ENCODE measurements at regions not wholly inside any gene's neighbourhood (a gene's known extent, or its start where the extent isn't known, plus 50 kb on each side); places are given as distances from the start of the nearest gene placed in this dataset.

DNA sequence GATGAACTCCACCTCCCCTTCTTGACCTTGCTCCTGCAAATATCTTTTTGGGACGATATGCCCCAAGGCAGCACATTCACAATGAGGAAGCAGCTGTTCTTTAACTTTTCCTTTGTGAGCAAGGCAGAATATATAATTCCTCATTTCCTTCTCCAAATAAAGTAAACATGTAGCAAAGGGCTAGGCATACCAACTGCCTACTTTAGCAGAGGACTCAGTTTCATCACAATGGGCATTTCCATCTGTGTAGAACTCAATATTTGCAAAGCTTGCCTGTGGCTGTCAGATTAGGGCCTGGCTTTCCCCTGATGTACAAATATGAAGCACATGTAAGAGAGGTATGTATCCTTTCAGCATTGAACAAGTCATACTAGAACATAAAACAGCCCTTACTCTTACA lies 366.9 kb downstream of the RSL24D1 start (continued):
- TF ChIP-seq, protein P1, sequence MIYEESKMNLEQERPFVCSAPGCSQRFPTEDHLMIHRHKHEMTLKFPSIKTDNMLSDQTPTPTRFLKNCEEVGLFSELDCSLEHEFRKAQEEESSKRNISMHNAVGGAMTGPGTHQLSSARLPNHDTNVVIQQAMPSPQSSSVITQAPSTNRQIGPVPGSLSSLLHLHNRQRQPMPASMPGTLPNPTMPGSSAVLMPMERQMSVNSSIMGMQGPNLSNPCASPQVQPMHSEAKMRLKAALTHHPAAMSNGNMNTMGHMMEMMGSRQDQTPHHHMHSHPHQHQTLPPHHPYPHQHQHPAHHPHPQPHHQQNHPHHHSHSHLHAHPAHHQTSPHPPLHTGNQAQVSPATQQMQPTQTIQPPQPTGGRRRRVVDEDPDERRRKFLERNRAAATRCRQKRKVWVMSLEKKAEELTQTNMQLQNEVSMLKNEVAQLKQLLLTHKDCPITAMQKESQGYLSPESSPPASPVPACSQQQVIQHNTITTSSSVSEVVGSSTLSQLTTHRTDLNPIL (CRISPR knock-in tag; IDR thresholded peaks at IDR 0.05; ENCODE audit: low read depth): no peak
- TF ChIP-seq BACH2 (CRISPR knock-in tag; IDR thresholded peaks at IDR 0.05; ENCODE audit: borderline replicate concordance): no peak

DNA sequence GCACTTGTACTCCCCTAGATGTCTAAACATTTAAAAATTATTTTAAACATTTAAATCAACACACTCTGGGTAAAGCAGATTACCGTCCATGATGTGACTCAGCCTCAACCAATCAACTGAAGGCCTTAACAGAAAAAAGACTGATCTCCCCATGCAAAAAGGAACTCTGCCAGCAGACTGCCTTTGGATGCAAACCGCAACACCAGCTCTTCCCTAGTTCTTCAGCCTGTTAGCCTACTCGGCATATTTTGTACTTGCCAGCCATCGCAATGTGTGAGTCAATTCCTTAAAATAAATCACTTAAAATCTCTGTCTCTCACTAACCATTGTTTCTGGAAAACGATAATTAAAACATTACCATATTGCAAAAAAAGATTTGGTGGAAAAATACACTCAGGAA lies 375.9 kb downstream of the RSL24D1 start:
- no peak for ATAC-seq
- TF ChIP-seq ESRRG (CRISPR knock-in tag; IDR thresholded peaks at IDR 0.05) (no peak), TCF4 (CRISPR knock-in tag; IDR thresholded peaks at IDR 0.05; ENCODE audit: borderline replicate concordance) (no peak), RARB (CRISPR knock-in tag; IDR thresholded peaks at IDR 0.05) (no peak), ZC3H10 (CRISPR knock-in tag; IDR thresholded peaks at IDR 0.05) (no peak), GLIS3 (CRISPR knock-in tag; IDR thresholded peaks at IDR 0.05) (no peak), ZNF70 (CRISPR knock-in tag; IDR thresholded peaks at IDR 0.05) (no peak), ISL1 (CRISPR knock-in tag; IDR thresholded peaks at IDR 0.05) (no peak), OSR1 (CRISPR knock-in tag; IDR thresholded peaks at IDR 0.05) (no peak), ZFP30 (CRISPR knock-in tag; IDR thresholded peaks at IDR 0.05) (no peak), ARNTL (CRISPR knock-in tag; IDR thresholded peaks at IDR 0.05; ENCODE audit: borderline replicate concordance, low read depth) (no peak), SNAI2 (CRISPR knock-in tag; IDR thresholded peaks at IDR 0.05) (no peak), PPARA (CRISPR knock-in tag; IDR thresholded peaks at IDR 0.05; ENCODE audit: borderline replicate concordance) (no peak), CSDC2 (CRISPR knock-in tag; IDR thresholded peaks at IDR 0.05) (no peak), ZNF8 (CRISPR knock-in tag; IDR thresholded peaks at IDR 0.05) (no peak), TOX (CRISPR knock-in tag; IDR thresholded peaks at IDR 0.05; ENCODE audit: borderline replicate concordance) (no peak)
- TF ChIP-seq, protein P2, sequence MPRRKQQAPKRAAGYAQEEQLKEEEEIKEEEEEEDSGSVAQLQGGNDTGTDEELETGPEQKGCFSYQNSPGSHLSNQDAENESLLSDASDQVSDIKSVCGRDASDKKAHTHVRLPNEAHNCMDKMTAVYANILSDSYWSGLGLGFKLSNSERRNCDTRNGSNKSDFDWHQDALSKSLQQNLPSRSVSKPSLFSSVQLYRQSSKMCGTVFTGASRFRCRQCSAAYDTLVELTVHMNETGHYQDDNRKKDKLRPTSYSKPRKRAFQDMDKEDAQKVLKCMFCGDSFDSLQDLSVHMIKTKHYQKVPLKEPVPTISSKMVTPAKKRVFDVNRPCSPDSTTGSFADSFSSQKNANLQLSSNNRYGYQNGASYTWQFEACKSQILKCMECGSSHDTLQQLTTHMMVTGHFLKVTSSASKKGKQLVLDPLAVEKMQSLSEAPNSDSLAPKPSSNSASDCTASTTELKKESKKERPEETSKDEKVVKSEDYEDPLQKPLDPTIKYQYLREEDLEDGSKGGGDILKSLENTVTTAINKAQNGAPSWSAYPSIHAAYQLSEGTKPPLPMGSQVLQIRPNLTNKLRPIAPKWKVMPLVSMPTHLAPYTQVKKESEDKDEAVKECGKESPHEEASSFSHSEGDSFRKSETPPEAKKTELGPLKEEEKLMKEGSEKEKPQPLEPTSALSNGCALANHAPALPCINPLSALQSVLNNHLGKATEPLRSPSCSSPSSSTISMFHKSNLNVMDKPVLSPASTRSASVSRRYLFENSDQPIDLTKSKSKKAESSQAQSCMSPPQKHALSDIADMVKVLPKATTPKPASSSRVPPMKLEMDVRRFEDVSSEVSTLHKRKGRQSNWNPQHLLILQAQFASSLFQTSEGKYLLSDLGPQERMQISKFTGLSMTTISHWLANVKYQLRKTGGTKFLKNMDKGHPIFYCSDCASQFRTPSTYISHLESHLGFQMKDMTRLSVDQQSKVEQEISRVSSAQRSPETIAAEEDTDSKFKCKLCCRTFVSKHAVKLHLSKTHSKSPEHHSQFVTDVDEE (CRISPR knock-in tag; IDR thresholded peaks at IDR 0.05): no peak
- TF ChIP-seq, protein P3, sequence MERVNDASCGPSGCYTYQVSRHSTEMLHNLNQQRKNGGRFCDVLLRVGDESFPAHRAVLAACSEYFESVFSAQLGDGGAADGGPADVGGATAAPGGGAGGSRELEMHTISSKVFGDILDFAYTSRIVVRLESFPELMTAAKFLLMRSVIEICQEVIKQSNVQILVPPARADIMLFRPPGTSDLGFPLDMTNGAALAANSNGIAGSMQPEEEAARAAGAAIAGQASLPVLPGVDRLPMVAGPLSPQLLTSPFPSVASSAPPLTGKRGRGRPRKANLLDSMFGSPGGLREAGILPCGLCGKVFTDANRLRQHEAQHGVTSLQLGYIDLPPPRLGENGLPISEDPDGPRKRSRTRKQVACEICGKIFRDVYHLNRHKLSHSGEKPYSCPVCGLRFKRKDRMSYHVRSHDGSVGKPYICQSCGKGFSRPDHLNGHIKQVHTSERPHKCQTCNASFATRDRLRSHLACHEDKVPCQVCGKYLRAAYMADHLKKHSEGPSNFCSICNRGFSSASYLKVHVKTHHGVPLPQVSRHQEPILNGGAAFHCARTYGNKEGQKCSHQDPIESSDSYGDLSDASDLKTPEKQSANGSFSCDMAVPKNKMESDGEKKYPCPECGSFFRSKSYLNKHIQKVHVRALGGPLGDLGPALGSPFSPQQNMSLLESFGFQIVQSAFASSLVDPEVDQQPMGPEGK (CRISPR knock-in tag; IDR thresholded peaks at IDR 0.05; ENCODE audit: borderline replicate concordance): no peak
- TF ChIP-seq, protein P4, sequence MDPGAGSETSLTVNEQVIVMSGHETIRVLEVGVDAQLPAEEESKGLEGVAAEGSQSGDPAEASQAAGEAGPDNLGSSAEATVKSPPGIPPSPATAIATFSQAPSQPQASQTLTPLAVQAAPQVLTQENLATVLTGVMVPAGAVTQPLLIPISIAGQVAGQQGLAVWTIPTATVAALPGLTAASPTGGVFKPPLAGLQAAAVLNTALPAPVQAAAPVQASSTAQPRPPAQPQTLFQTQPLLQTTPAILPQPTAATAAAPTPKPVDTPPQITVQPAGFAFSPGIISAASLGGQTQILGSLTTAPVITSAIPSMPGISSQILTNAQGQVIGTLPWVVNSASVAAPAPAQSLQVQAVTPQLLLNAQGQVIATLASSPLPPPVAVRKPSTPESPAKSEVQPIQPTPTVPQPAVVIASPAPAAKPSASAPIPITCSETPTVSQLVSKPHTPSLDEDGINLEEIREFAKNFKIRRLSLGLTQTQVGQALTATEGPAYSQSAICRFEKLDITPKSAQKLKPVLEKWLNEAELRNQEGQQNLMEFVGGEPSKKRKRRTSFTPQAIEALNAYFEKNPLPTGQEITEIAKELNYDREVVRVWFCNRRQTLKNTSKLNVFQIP (CRISPR knock-in tag; IDR thresholded peaks at IDR 0.05; ENCODE audit: borderline replicate concordance, low read depth): no peak
- TF ChIP-seq, protein P1 (CRISPR knock-in tag; IDR thresholded peaks at IDR 0.05; ENCODE audit: low read depth): no peak

DNA sequence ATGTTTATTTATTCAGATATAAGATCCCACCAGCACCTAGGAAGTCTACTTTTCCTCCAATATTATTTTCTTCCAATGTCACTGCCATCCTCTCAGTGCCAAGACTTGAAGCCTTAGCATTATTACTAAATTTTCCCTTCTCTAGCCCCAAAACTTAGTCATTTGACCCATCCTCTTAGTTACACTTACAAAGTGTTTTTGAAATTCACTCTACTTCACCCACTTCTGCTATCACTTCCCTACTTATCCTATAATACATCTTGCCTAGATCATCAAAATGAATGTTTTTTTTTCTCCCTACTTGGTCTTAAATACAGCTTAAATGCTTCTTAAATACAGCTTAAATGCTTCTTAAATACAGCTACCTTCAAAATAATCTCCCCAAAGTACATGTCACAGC lies 376.6 kb downstream of the RSL24D1 start:
- ATAC-seq: no peak

More for the DNA sequence above, 376.6 kb downstream of the RSL24D1 start:
- TF ChIP-seq ISL1 (CRISPR knock-in tag; IDR thresholded peaks at IDR 0.05) (no peak), CSDC2 (CRISPR knock-in tag; IDR thresholded peaks at IDR 0.05) (no peak), PPARA (CRISPR knock-in tag; IDR thresholded peaks at IDR 0.05; ENCODE audit: borderline replicate concordance) (no peak), ZFP30 (CRISPR knock-in tag; IDR thresholded peaks at IDR 0.05) (no peak), ARNTL (CRISPR knock-in tag; IDR thresholded peaks at IDR 0.05; ENCODE audit: borderline replicate concordance, low read depth) (no peak), GLIS3 (CRISPR knock-in tag; IDR thresholded peaks at IDR 0.05) (no peak), ZFP3 (CRISPR knock-in tag; IDR thresholded peaks at IDR 0.05) (no peak), TOX (CRISPR knock-in tag; IDR thresholded peaks at IDR 0.05; ENCODE audit: borderline replicate concordance) (no peak), ZC3H10 (CRISPR knock-in tag; IDR thresholded peaks at IDR 0.05) (no peak), ZNF70 (CRISPR knock-in tag; IDR thresholded peaks at IDR 0.05) (no peak), ZNF8 (CRISPR knock-in tag; IDR thresholded peaks at IDR 0.05) (no peak), OSR1 (CRISPR knock-in tag; IDR thresholded peaks at IDR 0.05) (no peak)
- TF ChIP-seq, protein P5, sequence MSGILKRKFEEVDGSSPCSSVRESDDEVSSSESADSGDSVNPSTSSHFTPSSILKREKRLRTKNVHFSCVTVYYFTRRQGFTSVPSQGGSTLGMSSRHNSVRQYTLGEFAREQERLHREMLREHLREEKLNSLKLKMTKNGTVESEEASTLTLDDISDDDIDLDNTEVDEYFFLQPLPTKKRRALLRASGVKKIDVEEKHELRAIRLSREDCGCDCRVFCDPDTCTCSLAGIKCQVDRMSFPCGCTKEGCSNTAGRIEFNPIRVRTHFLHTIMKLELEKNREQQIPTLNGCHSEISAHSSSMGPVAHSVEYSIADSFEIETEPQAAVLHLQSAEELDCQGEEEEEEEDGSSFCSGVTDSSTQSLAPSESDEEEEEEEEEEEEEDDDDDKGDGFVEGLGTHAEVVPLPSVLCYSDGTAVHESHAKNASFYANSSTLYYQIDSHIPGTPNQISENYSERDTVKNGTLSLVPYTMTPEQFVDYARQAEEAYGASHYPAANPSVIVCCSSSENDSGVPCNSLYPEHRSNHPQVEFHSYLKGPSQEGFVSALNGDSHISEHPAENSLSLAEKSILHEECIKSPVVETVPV (CRISPR knock-in tag; IDR thresholded peaks at IDR 0.05): no peak

Measured in SK-N-SH treated with all-trans-retinoic acid at 6 μM for 48 hours (cell line).